Mucosa of descending colon (tissue), 3 donors: ENCODE measurements at regions not wholly inside any gene's neighbourhood (a gene's known extent, or its start where the extent isn't known, plus 50 kb on each side); places are given as distances from the start of the nearest gene placed in this dataset.
"Not testable (repeated sequence)": the region's sequence is repeated elsewhere in the genome, so short reads cannot be mapped to it uniquely, and the experiment has no call there.

Experiments used
- ATAC-seq: fragments of 200-7000 bp; cut with Tn5 transposase; one replicate; pipeline ENCODE4 v1.9.1; 2020; ENCODE audit warnings: mild to moderate bottlenecking, moderate library complexity
- DNase-seq, 3 donors: peaks; one replicate each; pipeline ENCODE4 v3.0.0-alpha.2; 2020
- H3K36me3 ChIP-seq: fragments of 200-600 bp; one replicate; pipeline ENCODE4 v1.8.0; 2021; ENCODE audit warnings: low read depth, mild to moderate bottlenecking
- H3K4me1 ChIP-seq: fragments of 200-600 bp; one replicate; pipeline ENCODE4 v1.8.0; 2021; ENCODE audit warnings: low read depth, mild to moderate bottlenecking
- H3K4me3 ChIP-seq: fragments of 200-600 bp; one replicate; pipeline ENCODE4 v1.8.0; 2021; ENCODE audit warnings: mild to moderate bottlenecking
- H3K9me3 ChIP-seq: fragments of 200-600 bp; one replicate; pipeline ENCODE4 v1.8.0; 2021; ENCODE audit warnings: mild to moderate bottlenecking
- intact Hi-C, 2 donors: fragments of 100-400 bp; cut with DNase I in 1 of 2; cut with micrococcal nuclease in 1 of 2; formaldehyde crosslinking; loops; one replicate each; pipeline versions ENCODE4 v1.11.0 to v1.11.1; 2022; cut with DNase I, micrococcal nuclease
- TF ChIP-seq, protein P1 (sequence below): fragments of 200-600 bp; IDR thresholded peaks from one replicate; pipeline ENCODE4 v1.8.0; 2022; ENCODE audit warnings: antibody characterized with exemption, mild to moderate bottlenecking
- donor health status: DM: no; HTN: no; CAD: no; lungs with moderate emphysema.
- donor health status: DM: no; HTN: no; CAD: no.
- donor health status: DM: no; HTN: yes; CAD: no.

DNA sequence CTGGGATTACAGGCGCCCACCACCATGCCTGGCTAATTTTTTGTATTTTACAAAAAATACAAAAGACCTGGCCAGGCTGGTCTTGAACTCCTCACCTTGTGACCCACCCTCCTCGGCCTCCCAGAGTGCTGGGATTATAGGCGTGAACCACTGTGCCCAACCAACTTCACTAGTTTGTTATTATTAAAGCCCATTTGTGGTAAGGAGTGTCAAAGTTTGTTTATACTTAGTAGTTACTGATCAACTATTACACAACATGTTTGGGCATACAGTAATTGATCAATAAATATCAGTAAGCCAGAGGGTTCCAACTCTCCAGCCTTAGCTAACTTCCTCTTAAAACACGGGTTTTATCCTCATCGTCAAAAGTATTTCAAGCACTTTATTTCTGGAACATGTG is 67.5 kb upstream of the ZNG1B start:
- H3K4me1 ChIP-seq = no peaks in the 10 kb centered on the region
- ATAC-seq (no peak), DNase-seq (no peak)
- H3K36me3 ChIP-seq = no peaks in the 10 kb centered on the region
- H3K4me3 ChIP-seq = no peak overlapping the region
- TF ChIP-seq, protein P1, sequence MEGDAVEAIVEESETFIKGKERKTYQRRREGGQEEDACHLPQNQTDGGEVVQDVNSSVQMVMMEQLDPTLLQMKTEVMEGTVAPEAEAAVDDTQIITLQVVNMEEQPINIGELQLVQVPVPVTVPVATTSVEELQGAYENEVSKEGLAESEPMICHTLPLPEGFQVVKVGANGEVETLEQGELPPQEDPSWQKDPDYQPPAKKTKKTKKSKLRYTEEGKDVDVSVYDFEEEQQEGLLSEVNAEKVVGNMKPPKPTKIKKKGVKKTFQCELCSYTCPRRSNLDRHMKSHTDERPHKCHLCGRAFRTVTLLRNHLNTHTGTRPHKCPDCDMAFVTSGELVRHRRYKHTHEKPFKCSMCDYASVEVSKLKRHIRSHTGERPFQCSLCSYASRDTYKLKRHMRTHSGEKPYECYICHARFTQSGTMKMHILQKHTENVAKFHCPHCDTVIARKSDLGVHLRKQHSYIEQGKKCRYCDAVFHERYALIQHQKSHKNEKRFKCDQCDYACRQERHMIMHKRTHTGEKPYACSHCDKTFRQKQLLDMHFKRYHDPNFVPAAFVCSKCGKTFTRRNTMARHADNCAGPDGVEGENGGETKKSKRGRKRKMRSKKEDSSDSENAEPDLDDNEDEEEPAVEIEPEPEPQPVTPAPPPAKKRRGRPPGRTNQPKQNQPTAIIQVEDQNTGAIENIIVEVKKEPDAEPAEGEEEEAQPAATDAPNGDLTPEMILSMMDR = no peak
- intact Hi-C loops = loop anchor here (5.0 to 10.0 kb wide), 3 partner anchors 118 to 235 kb away; no protein-coding TSS in a partner anchor
- no peaks in the 10 kb centered on the region for H3K9me3 ChIP-seq

DNA sequence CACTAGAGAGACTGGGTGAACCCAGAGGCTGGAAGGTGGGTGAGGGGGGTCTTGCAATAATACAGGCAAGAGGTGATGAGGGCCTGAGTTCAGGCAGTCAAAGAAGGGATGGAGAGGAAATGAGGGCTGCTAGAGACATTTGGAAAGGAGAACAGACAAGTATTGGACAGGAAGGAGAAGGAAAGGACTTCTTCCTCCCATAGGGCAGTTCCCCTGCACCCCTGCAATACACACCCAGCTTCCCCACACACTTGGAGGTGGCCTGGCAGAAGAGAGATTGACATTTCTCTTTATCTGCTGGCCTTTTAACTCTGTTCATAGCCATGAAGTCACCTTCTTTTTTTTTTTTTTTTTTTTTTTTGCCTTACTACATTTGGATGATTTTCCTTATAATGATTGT is 68.9 kb upstream of the ZNG1B start:
- H3K36me3 ChIP-seq, DNase-seq, H3K4me1 ChIP-seq, H3K4me3 ChIP-seq, intact Hi-C loops, H3K9me3 ChIP-seq, ATAC-seq: not testable (repeated sequence)

DNA sequence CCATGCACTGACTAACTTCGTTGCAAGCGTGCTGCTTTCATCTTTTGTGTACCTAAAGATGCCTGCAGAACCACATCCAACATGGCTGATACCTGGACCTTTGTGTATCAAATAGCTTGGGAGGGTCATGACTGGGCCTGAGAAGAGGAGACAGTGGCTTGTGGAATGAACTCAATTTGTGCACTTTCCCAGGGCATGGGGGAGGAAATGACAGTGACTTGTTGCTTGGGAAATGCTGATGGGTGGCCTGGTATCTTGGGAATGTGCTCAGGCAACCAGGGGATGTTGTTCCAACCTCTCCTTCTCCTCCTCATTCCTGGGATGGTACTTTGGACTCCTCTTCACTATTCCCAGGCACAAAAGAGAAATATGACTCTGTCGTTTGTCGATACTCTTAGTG is 70.7 kb upstream of the ZNG1B start:
- H3K4me3 ChIP-seq, ATAC-seq, H3K9me3 ChIP-seq, H3K4me1 ChIP-seq, DNase-seq, intact Hi-C loops, H3K36me3 ChIP-seq: not testable (repeated sequence)

DNA sequence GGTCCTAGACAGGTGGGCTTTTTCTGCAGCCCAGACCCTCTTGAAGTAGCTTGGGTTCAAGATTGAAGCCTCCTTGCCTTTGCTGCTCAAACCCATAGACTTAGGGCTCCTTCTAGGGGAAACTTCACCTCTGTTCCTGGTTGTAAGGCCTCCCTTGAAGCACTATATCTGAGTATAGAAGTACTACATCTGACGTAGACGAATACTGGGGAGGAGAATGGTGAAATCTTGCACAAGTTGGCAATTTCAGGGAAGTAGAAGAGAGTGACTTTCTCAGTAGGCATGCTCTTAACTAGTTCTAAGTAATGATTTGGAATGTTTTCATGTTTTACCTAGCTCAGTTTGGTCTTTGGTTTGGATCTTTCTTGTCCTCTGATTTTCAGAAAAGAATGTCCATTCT is 71.7 kb upstream of the ZNG1B start:
- H3K4me3 ChIP-seq, H3K36me3 ChIP-seq, ATAC-seq, intact Hi-C loops, H3K4me1 ChIP-seq, H3K9me3 ChIP-seq, DNase-seq: not testable (repeated sequence)

DNA sequence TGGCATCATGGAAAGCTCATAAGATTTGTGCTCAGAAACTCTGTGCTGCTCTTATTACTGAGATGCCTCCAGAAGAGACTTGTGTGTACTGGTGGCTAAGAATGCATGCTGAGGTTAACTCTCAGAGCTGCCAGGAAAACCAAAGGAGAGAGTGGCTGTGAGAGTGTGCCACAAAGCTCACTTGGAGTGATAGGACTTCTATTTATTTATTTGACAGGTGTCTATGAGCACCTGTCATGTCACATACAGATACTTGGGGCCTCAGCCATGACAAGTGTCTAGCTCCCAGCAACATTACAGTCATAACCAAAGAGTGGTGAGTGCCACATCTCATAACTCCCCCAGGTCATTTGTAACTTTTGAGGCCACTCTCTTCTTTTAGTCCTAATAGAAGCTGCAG is 72.2 kb upstream of the ZNG1B start:
- H3K36me3 ChIP-seq, H3K4me1 ChIP-seq, ATAC-seq, H3K9me3 ChIP-seq, DNase-seq, intact Hi-C loops, H3K4me3 ChIP-seq: not testable (repeated sequence)

DNA sequence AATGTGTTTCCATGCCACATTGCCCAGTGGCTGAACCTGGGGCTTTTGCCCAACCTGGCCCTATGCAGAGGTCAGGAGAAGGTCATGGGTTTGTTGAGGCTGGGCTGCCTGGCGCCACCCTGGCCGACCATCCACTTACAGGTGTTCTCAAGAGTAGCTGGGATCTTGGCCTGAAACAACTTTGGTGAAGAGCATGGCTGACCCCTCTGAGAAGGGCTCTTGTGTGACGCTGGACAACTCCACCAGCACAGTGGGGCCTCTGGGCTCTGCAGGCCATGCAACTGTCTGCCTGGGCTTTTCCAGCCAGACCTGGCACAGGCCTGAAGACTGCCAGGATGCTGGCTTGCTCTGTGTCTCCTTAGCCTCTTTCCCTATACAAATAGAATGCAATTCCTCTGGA is 76.4 kb upstream of the ZNG1B start:
- DNase-seq (no peak), ATAC-seq (no peak)
- TF ChIP-seq, protein P1 = no peak
- intact Hi-C loops = no loop called here
- no peaks in the 10 kb centered on the region for H3K36me3 ChIP-seq
- H3K9me3 ChIP-seq = no peaks in the 10 kb centered on the region
- no peaks in the 10 kb centered on the region for H3K4me1 ChIP-seq
- no peak overlapping the region for H3K4me3 ChIP-seq

DNA sequence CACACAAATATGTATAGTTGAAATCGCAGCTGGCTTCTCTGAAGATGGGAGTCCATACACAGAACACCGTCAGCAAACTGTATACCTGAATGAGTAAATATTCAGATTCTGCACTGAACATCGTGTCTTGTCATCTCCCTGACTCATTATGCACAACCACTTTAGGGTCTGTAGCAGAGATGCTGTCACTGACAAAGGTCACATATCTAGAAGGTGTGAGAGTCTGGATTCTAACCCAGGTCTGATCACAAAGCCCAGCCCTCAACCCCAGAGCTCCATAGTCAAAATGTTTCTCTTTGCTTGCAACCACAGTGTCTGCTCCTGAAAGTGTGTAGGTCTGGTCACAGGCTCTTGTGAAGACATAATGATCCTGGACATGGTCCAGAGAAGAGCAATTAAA is 78.3 kb upstream of the PAX8 start:
- intact Hi-C loops = no loop called here
- Histone ChIP-seq H3K4me3 (no peak overlapping the region), H3K36me3 (no peaks in the 10 kb centered on the region), H3K4me1 (no peaks in the 10 kb centered on the region), H3K9me3 (no peaks in the 10 kb centered on the region)
- TF ChIP-seq, protein P1 = no peak
- DNase-seq (no peak), ATAC-seq (no peak)

DNA sequence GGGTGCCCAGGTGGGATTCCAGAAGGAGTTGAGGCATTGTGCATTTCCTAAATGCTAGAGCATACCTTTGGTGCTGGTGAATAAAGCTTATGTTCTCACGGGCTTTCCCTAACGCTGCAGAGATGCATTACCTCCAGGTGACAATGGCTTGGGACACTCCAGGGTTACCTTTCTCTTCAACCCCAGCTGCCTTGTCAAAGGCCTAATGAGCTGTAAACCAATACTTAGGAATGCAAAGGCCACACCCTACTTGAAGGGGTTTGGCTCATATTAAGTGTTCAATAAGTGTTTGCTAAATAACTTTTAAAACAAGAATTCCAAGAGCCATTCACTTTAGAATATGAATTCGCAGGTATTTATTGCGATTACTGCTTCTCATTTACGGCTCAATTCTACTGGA is 77.6 kb upstream of the PAX8 start:
- intact Hi-C loops, H3K4me3 ChIP-seq, H3K36me3 ChIP-seq, H3K9me3 ChIP-seq, DNase-seq, H3K4me1 ChIP-seq, ATAC-seq: not testable (repeated sequence)

DNA sequence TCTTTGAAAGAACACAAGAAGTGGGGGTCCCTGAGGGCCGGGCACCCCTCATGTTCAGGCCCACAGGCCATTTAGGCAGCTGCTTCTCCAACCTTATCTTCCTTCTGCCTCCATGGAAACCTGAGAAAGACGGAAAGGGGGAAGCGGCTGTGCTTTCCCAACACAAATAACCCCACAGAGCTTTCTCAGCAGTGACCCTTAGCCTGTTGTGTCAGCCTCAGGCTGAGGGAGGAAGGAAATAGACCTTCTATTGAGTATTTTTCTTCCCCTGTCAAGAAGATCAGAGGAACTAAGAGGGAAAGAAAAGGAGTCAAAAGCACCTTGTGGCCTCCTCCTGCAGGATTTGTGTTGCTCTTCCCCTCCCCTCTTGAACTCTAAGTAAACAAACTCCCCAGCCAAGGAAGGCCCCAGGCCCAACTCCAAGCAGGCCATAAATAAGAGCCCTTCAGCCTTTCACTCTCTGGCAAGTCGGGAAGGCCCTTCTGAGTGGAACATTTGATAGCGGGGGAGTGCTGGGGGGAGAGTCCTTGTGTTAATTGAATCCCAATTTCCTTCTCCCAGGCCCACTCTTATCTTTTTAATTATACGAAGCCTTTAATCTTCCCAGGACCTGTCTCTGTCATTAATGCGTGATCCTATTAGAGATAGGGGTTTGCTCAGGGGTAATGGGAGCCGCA is 76.8 kb upstream of the PAX8 start:
- H3K4me3 ChIP-seq, ATAC-seq, H3K4me1 ChIP-seq, H3K36me3 ChIP-seq, H3K9me3 ChIP-seq, intact Hi-C loops, DNase-seq: not testable (repeated sequence)
